Activated CD4-positive, alpha-beta T cell treated with anti-CD3 and anti-CD28 coated beads, Interleukin-10, Interleukin-2, amounts not matched to agents 100 ng/mL and 50 ng/mL, durations not matched to agents 16 hours and 8 hours (primary cell): ENCODE measurements at regions not wholly inside any gene's neighbourhood (a gene's known extent, or its start where the extent isn't known, plus 50 kb on each side); places are given as distances from the start of the nearest gene placed in this dataset.

Experiments used
- DNase-seq: peaks from one replicate; pipeline ENCODE4 v3.0.0-alpha.2; 2020

- no peak for DNase-seq
These were observed 56.9 kb downstream of the RDH14 start for GRCh38 chr2:18503376-18504228.

- no peak for DNase-seq
These were observed 58.3 kb downstream of the RDH14 start for GRCh38 chr2:18502142-18502541.

- no peak for DNase-seq
These were observed 58.7 kb downstream of the RDH14 start for GRCh38 chr2:18501729-18502128.

GRCh38 chr2:18501156-18501555, 59.3 kb downstream of the RDH14 start:
- DNase-seq: no peak

- no peak for DNase-seq
These were observed 60.1 kb downstream of the RDH14 start for GRCh38 chr2:18500333-18500732.

GRCh38 chr2:18498531-18498930, 61.9 kb downstream of the RDH14 start:
- DNase-seq: no peak

- DNase-seq: no peak
These were observed 63.9 kb downstream of the RDH14 start for GRCh38 chr2:18496516-18496915.

- no peak for DNase-seq
These were observed 65.4 kb downstream of the RDH14 start for GRCh38 chr2:18495058-18495457.

GRCh38 chr2:18492721-18493120, 67.7 kb downstream of the RDH14 start:
- DNase-seq: no peak

- no peak for DNase-seq
These were observed 68.9 kb downstream of the RDH14 start for GRCh38 chr2:18491577-18491976.

- no peak for DNase-seq
These were observed 69.6 kb downstream of the RDH14 start for GRCh38 chr2:18490901-18491300.

- no peak for DNase-seq
These were observed 73.1 kb downstream of the RDH14 start for GRCh38 chr2:18487106-18487913.

GRCh38 chr2:18484625-18485024, 75.8 kb downstream of the RDH14 start:
- DNase-seq: no peak

- DNase-seq: no peak
These were observed 76.6 kb downstream of the RDH14 start for GRCh38 chr2:18483896-18484295.

GRCh38 chr2:18482666-18483065, 77.8 kb downstream of the RDH14 start:
- no peak for DNase-seq

GRCh38 chr2:18479947-18480369, 80.5 kb downstream of the RDH14 start:
- DNase-seq: no peak

GRCh38 chr2:18477293-18477692, 83.2 kb downstream of the RDH14 start:
- DNase-seq: no peak

- no peak for DNase-seq
These were observed 84.0 kb downstream of the RDH14 start for GRCh38 chr2:18476484-18476883.

- no peak for DNase-seq
These were observed 84.6 kb downstream of the RDH14 start for GRCh38 chr2:18475884-18476283.

GRCh38 chr2:18474700-18475099, 85.8 kb downstream of the RDH14 start:
- DNase-seq: no peak

- DNase-seq: no peak
These were observed 86.9 kb downstream of the RDH14 start for GRCh38 chr2:18473241-18474181.

GRCh38 chr2:18467749-18468360, 92.6 kb downstream of the RDH14 start:
- DNase-seq: no peak
